Keratinocyte (primary cell): ENCODE measurements at regions not wholly inside any gene's neighbourhood (a gene's known extent, or its start where the extent isn't known, plus 50 kb on each side); places are given as distances from the start of the nearest gene placed in this dataset.

Experiments used
- DNase-seq: peaks from one replicate; pipeline ENCODE4 v3.0.0-alpha.2; 2011; ENCODE audit warnings: low read depth, missing footprints, low spot score
- FAIRE-seq: peaks from 2 replicates; lab custom pipeline; 2011; peaks lifted over from hg19 to GRCh38; lab: Jason Lieb, UNC
- H2AFZ ChIP-seq: 2 replicates; pipeline ENCODE4 v1.6.0; 2012; ENCODE audit warnings: low read length, control low read depth, inconsistent platforms; ENCODE audit not compliant: control insufficient read depth
- H3K27ac ChIP-seq: 2 replicates; pipeline ENCODE4 v1.5.1; 2011; ENCODE audit warnings: low read length; ENCODE audit not compliant: control insufficient read depth, insufficient read depth
- H3K27me3 ChIP-seq: 3 replicates; pipeline ENCODE4 v1.6.0; 2011; ENCODE audit warnings: low read length; ENCODE audit not compliant: control insufficient read depth, insufficient read depth; ENCODE audit errors: extremely low read depth
- H3K36me3 ChIP-seq, 2 experiments: 2 replicates in 1 of 2; 3 replicates in 1 of 2; pipeline ENCODE4 v1.5.1; 2011; ENCODE audit warnings: low read length in 2 of 2, mild to moderate bottlenecking in 1 of 2; ENCODE audit not compliant: control insufficient read depth in 2 of 2, insufficient read depth in 2 of 2; ENCODE audit errors: extremely low read depth in 1 of 2
- H3K4me1 ChIP-seq: 3 replicates; pipeline ENCODE4 v1.5.1; 2011; ENCODE audit warnings: low read length; ENCODE audit not compliant: control insufficient read depth, insufficient read depth; ENCODE audit errors: extremely low read depth
- H3K4me2 ChIP-seq: 3 replicates; pipeline ENCODE4 v1.6.0; 2011; ENCODE audit warnings: low read depth, low read length; ENCODE audit not compliant: control insufficient read depth, insufficient read depth; ENCODE audit errors: extremely low read depth
- H3K4me3 ChIP-seq, 3 experiments: fragments of 200-600 bp in 1 of 3; sonication (generic) in 1 of 3; 2 replicates in 2 of 3; 3 replicates in 1 of 3; pipeline ENCODE4 v1.5.1; 2011 to 2016; ENCODE audit warnings: low read length in 3 of 3, mild to moderate bottlenecking in 3 of 3, control low read depth in 2 of 3, inconsistent platforms in 1 of 3, low read depth in 1 of 3, mixed read lengths in 1 of 3, mixed run types in 1 of 3, moderate library complexity in 1 of 3; ENCODE audit not compliant: control insufficient read depth in 2 of 3, insufficient read depth in 2 of 3; ENCODE audit errors: extremely low read depth in 1 of 3
- H3K79me2 ChIP-seq: 2 replicates; pipeline ENCODE4 v1.6.0; 2012; ENCODE audit warnings: low read length; ENCODE audit not compliant: control insufficient read depth, insufficient read depth
- H3K9ac ChIP-seq: 3 replicates; pipeline ENCODE4 v1.6.0; 2011; ENCODE audit warnings: low read length; ENCODE audit not compliant: control insufficient read depth, insufficient read depth; ENCODE audit errors: extremely low read depth
- H3K9me1 ChIP-seq: 3 replicates; pipeline ENCODE4 v1.6.0; 2011; ENCODE audit warnings: low read length; ENCODE audit not compliant: control insufficient read depth, insufficient read depth; ENCODE audit errors: extremely low read depth
- H3K9me3 ChIP-seq: 2 replicates; pipeline ENCODE4 v1.5.1; 2012; ENCODE audit warnings: low read depth, low read length; ENCODE audit not compliant: control insufficient read depth
- H4K20me1 ChIP-seq: 3 replicates; pipeline ENCODE4 v1.6.0; 2011; ENCODE audit warnings: low read length; ENCODE audit not compliant: control insufficient read depth, insufficient read depth; ENCODE audit errors: extremely low read depth
- CTCF ChIP-seq, 3 experiments: IDR thresholded peaks in 1 of 3; conservative IDR thresholded peaks in 1 of 3; optimal IDR thresholded peaks in 1 of 3; 2 replicates in 2 of 3; 3 replicates in 1 of 3; pipeline versions ENCODE3 to v1.5.1; 2011; ENCODE audit warnings: low read length in 3 of 3, mild to moderate bottlenecking in 3 of 3, moderate library complexity in 2 of 3, control low read depth in 1 of 3, inconsistent platforms in 1 of 3; ENCODE audit not compliant: insufficient read depth in 2 of 3; ENCODE audit errors: extremely low read depth in 1 of 3
- EZH2 ChIP-seq: IDR thresholded peaks from one replicate; pipeline ENCODE4 v1.6.1; 2012; ENCODE audit warnings: inconsistent platforms, mild to moderate bottlenecking, low read length, moderate library complexity
- dilution Hi-C: fragments of 300-500 bp; cut with MboI; formaldehyde crosslinking; loops from one replicate; pipeline ENCODE4 v1.7.0; 2020; ENCODE audit warnings: low sequenced_read_pairs; ENCODE audit not compliant: extremely low pct_ligation_motif_present

- H3K9ac ChIP-seq = no peak overlapping the region
- no peak overlapping the region for H3K4me2 ChIP-seq
- H3K79me2 ChIP-seq = no peaks in the 10 kb centered on the region
- no peaks in the 10 kb centered on the region for H3K9me3 ChIP-seq
- no peak for FAIRE-seq
- no peak for DNase-seq
- H3K9me1 ChIP-seq = no peaks in the 10 kb centered on the region
- dilution Hi-C loops = no loop called here
- H3K27me3 ChIP-seq = peaks cover 2% of the 10 kb centered on the region
- H2AFZ ChIP-seq = no peak overlapping the region
- no peaks in the 10 kb centered on the region for H3K4me1 ChIP-seq
- H3K36me3 ChIP-seq = no peaks in the 10 kb centered on the region
- no peak overlapping the region for H3K27ac ChIP-seq
- TF ChIP-seq CTCF (optimal IDR thresholded peaks at IDR 0.05 in 1 of 3, IDR thresholded peaks at IDR 0.05 in 1 of 3, conservative IDR thresholded peaks at IDR 0.05 in 1 of 3; ENCODE audit: extremely low read depth in 1 of 3, insufficient read depth in 2 of 3, low read length in 3 of 3) (no peak), EZH2 (no peak)
- H3K4me3 ChIP-seq = no peak overlapping the region
- no peaks in the 10 kb centered on the region for H4K20me1 ChIP-seq
Observed at GRCh38 chr14:55910601-55911243, 207.5 kb upstream of the PELI2 start.

- no peak for FAIRE-seq
- H3K27me3 ChIP-seq = peaks cover 2% of the 10 kb centered on the region
Observed at GRCh38 chr14:55911776-55912175, 206.4 kb upstream of the PELI2 start.

More at GRCh38 chr14:55911776-55912175, 206.4 kb upstream of the PELI2 start:
- no peak overlapping the region for H3K27ac ChIP-seq
- DNase-seq = no peak
- TF ChIP-seq EZH2 (no peak), CTCF (optimal IDR thresholded peaks at IDR 0.05 in 1 of 3, IDR thresholded peaks at IDR 0.05 in 1 of 3, conservative IDR thresholded peaks at IDR 0.05 in 1 of 3; ENCODE audit: extremely low read depth in 1 of 3, insufficient read depth in 2 of 3, low read length in 3 of 3) (no peak)
- H3K4me3 ChIP-seq = no peak overlapping the region
- dilution Hi-C loops = no loop called here
- no peaks in the 10 kb centered on the region for H3K79me2 ChIP-seq
- no peak overlapping the region for H3K9ac ChIP-seq
- no peaks in the 10 kb centered on the region for H3K4me1 ChIP-seq
- no peaks in the 10 kb centered on the region for H3K36me3 ChIP-seq
- H3K4me2 ChIP-seq = no peak overlapping the region
- H3K9me1 ChIP-seq = no peaks in the 10 kb centered on the region
- no peaks in the 10 kb centered on the region for H4K20me1 ChIP-seq
- no peaks in the 10 kb centered on the region for H3K9me3 ChIP-seq
- no peak overlapping the region for H2AFZ ChIP-seq
